Thyroid gland (tissue), 4 donors: ENCODE measurements at regions not wholly inside any gene's neighbourhood (a gene's known extent, or its start where the extent isn't known, plus 50 kb on each side); places are given as distances from the start of the nearest gene placed in this dataset.

Experiments
- POLR2A ChIP-seq, 2 donors: fragments of 450-650 bp; IDR thresholded peaks; one replicate each; pipeline ENCODE4 v1.6.1; 2017; ENCODE audit warnings: antibody characterized with exemption in 2 of 2, mild to moderate bottlenecking in 2 of 2, moderate library complexity in 1 of 2
- TF ChIP-seq, protein P1 (sequence below), 6 experiments: fragments of 200-600 bp in 3 of 6; fragments of 450-650 bp in 3 of 6; sonication (generic) in 3 of 6; IDR thresholded peaks; one replicate each; pipeline ENCODE4 v1.5.1; 2016 to 2019; ENCODE audit warnings: antibody characterized with exemption in 6 of 6, mild to moderate bottlenecking in 2 of 6, inconsistent platforms in 1 of 6, moderate library complexity in 1 of 6

DNA sequence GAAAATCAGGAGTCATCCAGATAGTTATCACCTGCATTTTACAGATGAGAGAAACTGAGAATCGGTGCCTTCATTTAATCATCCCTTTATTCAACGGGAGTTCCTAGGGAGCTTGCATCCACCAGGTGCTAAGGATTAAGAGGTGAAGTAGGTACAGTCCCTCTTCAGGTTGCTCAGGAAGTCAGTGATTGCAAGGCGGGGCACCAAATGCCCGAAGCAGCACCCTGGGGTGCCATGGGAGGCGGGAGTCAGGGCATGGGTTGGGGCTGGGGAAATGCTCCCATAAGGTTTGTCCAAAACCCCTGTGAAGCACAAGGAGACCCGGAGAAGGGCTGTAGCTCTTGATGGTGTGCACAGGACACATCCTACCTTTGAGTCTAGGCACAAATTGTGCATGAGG lies 98.8 kb upstream of the KLF4 start:
- no peak for TF ChIP-seq POLR2A (IDR thresholded peaks at IDR 0.05)
- TF ChIP-seq, protein P1, sequence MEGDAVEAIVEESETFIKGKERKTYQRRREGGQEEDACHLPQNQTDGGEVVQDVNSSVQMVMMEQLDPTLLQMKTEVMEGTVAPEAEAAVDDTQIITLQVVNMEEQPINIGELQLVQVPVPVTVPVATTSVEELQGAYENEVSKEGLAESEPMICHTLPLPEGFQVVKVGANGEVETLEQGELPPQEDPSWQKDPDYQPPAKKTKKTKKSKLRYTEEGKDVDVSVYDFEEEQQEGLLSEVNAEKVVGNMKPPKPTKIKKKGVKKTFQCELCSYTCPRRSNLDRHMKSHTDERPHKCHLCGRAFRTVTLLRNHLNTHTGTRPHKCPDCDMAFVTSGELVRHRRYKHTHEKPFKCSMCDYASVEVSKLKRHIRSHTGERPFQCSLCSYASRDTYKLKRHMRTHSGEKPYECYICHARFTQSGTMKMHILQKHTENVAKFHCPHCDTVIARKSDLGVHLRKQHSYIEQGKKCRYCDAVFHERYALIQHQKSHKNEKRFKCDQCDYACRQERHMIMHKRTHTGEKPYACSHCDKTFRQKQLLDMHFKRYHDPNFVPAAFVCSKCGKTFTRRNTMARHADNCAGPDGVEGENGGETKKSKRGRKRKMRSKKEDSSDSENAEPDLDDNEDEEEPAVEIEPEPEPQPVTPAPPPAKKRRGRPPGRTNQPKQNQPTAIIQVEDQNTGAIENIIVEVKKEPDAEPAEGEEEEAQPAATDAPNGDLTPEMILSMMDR (IDR thresholded peaks at IDR 0.05), result no peak
